Fibroblast of lung (primary cell): ENCODE measurements at regions not wholly inside any gene's neighbourhood (a gene's known extent, or its start where the extent isn't known, plus 50 kb on each side); places are given as distances from the start of the nearest gene placed in this dataset.
A peak's percentile ranks its signal among the peaks of the same experiment; 100 is the strongest.

Experiments used
- DNase-seq, 2 donors: peaks; one replicate each; pipeline versions ENCODE4 v3.0.0 to v3.0.0-alpha.2; 2010; ENCODE audit warnings: low read depth in 2 of 2
- H2AFZ ChIP-seq: 2 replicates; pipeline ENCODE4 v1.5.1; 2012; ENCODE audit warnings: low read length, control low read depth, inconsistent platforms
- H3K27ac ChIP-seq: 2 replicates; pipeline ENCODE4 v1.5.1; 2011; ENCODE audit warnings: low read length, control low read depth; ENCODE audit not compliant: insufficient read depth
- H3K27me3 ChIP-seq: 2 replicates; pipeline ENCODE4 v1.5.1; 2011; ENCODE audit warnings: mild to moderate bottlenecking, low read length; ENCODE audit not compliant: control insufficient read depth, insufficient read depth
- H3K36me3 ChIP-seq: 2 replicates; pipeline ENCODE4 v1.5.1; 2011; ENCODE audit warnings: low read length; ENCODE audit not compliant: control insufficient read depth, insufficient read depth
- H3K4me1 ChIP-seq: 2 replicates; pipeline ENCODE4 v1.5.1; 2011; ENCODE audit warnings: low read length; ENCODE audit not compliant: control insufficient read depth, insufficient read depth; ENCODE audit errors: extremely low read depth
- H3K4me2 ChIP-seq: 2 replicates; pipeline ENCODE4 v1.5.1; 2011; ENCODE audit warnings: low read length, control low read depth; ENCODE audit not compliant: insufficient read depth; ENCODE audit errors: extremely low read depth
- H3K4me3 ChIP-seq, 4 experiments: fragments of 200-600 bp in 1 of 4; sonication (generic) in 1 of 4; replicated peaks in 1 of 4; 2 replicates each; pipeline ENCODE4 v1.5.1; 2011 to 2016; ENCODE audit warnings: low read length in 4 of 4, low read depth in 3 of 4, mild to moderate bottlenecking in 3 of 4, control low read depth in 2 of 4, inconsistent platforms in 1 of 4, mixed read lengths in 1 of 4; ENCODE audit not compliant: insufficient read depth in 1 of 4; ENCODE audit errors: control extremely low read depth in 1 of 4
- H3K79me2 ChIP-seq: 2 replicates; pipeline ENCODE4 v1.5.1; 2012; ENCODE audit warnings: mild to moderate bottlenecking, low read length, inconsistent platforms; ENCODE audit not compliant: control insufficient read depth, insufficient read depth
- H3K9ac ChIP-seq: 2 replicates; pipeline ENCODE4 v1.5.1; 2011; ENCODE audit warnings: mild to moderate bottlenecking, low read length, control low read depth; ENCODE audit not compliant: insufficient read depth
- H3K9me3 ChIP-seq: 2 replicates; pipeline ENCODE4 v1.5.1; 2012; ENCODE audit warnings: low read depth, low read length; ENCODE audit not compliant: control insufficient read depth, insufficient read depth
- H4K20me1 ChIP-seq: 2 replicates; pipeline ENCODE4 v1.5.1; 2011; ENCODE audit warnings: low read length; ENCODE audit not compliant: control insufficient read depth, insufficient read depth; ENCODE audit errors: extremely low read depth
- CTCF ChIP-seq, 2 donors: IDR thresholded peaks in 1 of 2; conservative IDR thresholded peaks in 1 of 2; 1 replicate in 1 of 2; 2 replicates in 1 of 2; pipeline ENCODE4 v1.5.1; 2011 to 2012; ENCODE audit warnings: low read length in 2 of 2, control low read depth in 1 of 2, inconsistent platforms in 1 of 2, low read depth in 1 of 2, mild to moderate bottlenecking in 1 of 2
- EZH2 ChIP-seq: IDR thresholded peaks from 2 replicates; pipeline ENCODE4 v1.5.1; 2012; ENCODE audit warnings: low read length, control low read depth, mild to moderate bottlenecking; ENCODE audit errors: missing control alignments

- no peak for DNase-seq
- no peaks in the 10 kb centered on the region for H3K79me2 ChIP-seq
- H3K9ac ChIP-seq, result no peak overlapping the region
- H3K36me3 ChIP-seq, result no peaks in the 10 kb centered on the region
- H2AFZ ChIP-seq, result no peak overlapping the region
- H3K4me2 ChIP-seq, result no peak overlapping the region
- no peaks in the 10 kb centered on the region for H4K20me1 ChIP-seq
- H3K4me1 ChIP-seq, result no peaks in the 10 kb centered on the region
- TF ChIP-seq CTCF (conservative IDR thresholded peaks at IDR 0.05 in 1 of 2, IDR thresholded peaks at IDR 0.05 in 1 of 2; ENCODE audit: low read depth in 1 of 2, low read length in 2 of 2), result no peak
- TF ChIP-seq EZH2, result no peak
- no peaks in the 10 kb centered on the region for H3K9me3 ChIP-seq
- no peak overlapping the region for H3K4me3 ChIP-seq
- H3K27ac ChIP-seq, result no peak overlapping the region
- H3K27me3 ChIP-seq, result no peaks in the 10 kb centered on the region
Measured at GRCh38 chr14:87652278-87652677, 340.7 kb downstream of the GALC start.

- no peaks in the 10 kb centered on the region for H3K27me3 ChIP-seq
- TF ChIP-seq CTCF (conservative IDR thresholded peaks at IDR 0.05 in 1 of 2, IDR thresholded peaks at IDR 0.05 in 1 of 2; ENCODE audit: low read depth in 1 of 2, low read length in 2 of 2), result no peak
- no peak for TF ChIP-seq EZH2
- no peaks in the 10 kb centered on the region for H3K4me1 ChIP-seq
- H3K27ac ChIP-seq, result no peak overlapping the region
- peak in 1 of 2 donors; percentile 46 for DNase-seq
- no peak overlapping the region for H3K4me2 ChIP-seq
- H3K4me3 ChIP-seq, result no peak overlapping the region
- H3K79me2 ChIP-seq, result no peaks in the 10 kb centered on the region
- H4K20me1 ChIP-seq, result no peaks in the 10 kb centered on the region
- no peaks in the 10 kb centered on the region for H3K9me3 ChIP-seq
- no peak overlapping the region for H2AFZ ChIP-seq
- H3K36me3 ChIP-seq, result no peaks in the 10 kb centered on the region
- H3K9ac ChIP-seq, result no peak overlapping the region
Measured at GRCh38 chr14:87644689-87645088, 348.3 kb downstream of the GALC start.

GRCh38 chr14:87643005-87643404, 350.0 kb downstream of the GALC start:
- H3K4me1 ChIP-seq, result no peaks in the 10 kb centered on the region
- no peaks in the 10 kb centered on the region for H3K27me3 ChIP-seq

More at GRCh38 chr14:87643005-87643404, 350.0 kb downstream of the GALC start:
- Histone ChIP-seq H3K36me3 (no peaks in the 10 kb centered on the region), H4K20me1 (no peaks in the 10 kb centered on the region), H3K9me3 (no peaks in the 10 kb centered on the region), H3K4me2 (no peak overlapping the region), H3K27ac (no peak overlapping the region), H3K9ac (no peak overlapping the region), H2AFZ (no peak overlapping the region), H3K4me3 (no peak overlapping the region), H3K79me2 (no peaks in the 10 kb centered on the region)
- DNase-seq, result peak in 1 of 2 donors; percentile 24
- TF ChIP-seq CTCF (conservative IDR thresholded peaks at IDR 0.05 in 1 of 2, IDR thresholded peaks at IDR 0.05 in 1 of 2; ENCODE audit: low read depth in 1 of 2, low read length in 2 of 2) (no peak), EZH2 (no peak)
